ENCODE measurements at regions not wholly inside any gene's neighbourhood (a gene's known extent, or its start where the extent isn't known, plus 50 kb on each side); places are given as distances from the start of the nearest gene placed in this dataset.
A peak's percentile ranks its signal among the peaks of the same experiment; 100 is the strongest.

DNA sequence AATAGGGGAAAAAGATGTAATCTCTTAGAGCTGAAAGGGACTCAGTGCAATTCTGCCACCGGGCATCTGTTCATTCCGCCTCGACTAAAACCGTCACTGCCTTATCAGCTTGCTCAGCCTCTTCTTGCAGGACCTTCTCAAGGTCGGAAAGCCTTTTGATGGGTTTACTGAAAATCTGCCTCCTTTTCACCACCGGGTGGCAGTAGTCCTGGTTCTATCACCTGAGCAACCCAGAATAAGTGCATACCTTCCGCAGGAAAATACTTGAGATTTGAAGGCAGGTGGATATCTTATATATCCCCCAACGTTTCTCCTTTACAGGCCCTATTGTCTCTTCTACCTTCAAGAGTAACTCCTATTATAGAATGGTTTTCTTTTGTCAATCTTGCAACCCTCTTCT is 103.4 kb upstream of the PAK3 start:
- TF ChIP-seq, protein P1, sequence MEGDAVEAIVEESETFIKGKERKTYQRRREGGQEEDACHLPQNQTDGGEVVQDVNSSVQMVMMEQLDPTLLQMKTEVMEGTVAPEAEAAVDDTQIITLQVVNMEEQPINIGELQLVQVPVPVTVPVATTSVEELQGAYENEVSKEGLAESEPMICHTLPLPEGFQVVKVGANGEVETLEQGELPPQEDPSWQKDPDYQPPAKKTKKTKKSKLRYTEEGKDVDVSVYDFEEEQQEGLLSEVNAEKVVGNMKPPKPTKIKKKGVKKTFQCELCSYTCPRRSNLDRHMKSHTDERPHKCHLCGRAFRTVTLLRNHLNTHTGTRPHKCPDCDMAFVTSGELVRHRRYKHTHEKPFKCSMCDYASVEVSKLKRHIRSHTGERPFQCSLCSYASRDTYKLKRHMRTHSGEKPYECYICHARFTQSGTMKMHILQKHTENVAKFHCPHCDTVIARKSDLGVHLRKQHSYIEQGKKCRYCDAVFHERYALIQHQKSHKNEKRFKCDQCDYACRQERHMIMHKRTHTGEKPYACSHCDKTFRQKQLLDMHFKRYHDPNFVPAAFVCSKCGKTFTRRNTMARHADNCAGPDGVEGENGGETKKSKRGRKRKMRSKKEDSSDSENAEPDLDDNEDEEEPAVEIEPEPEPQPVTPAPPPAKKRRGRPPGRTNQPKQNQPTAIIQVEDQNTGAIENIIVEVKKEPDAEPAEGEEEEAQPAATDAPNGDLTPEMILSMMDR (IDR thresholded peaks at IDR 0.05; ENCODE audit: low read depth, low read length, poor library complexity, severe bottlenecking): peak; percentile 39
- no peak for TF ChIP-seq EZH2phosphoT487 (IDR thresholded peaks at IDR 0.05; ENCODE audit: borderline replicate concordance, low read length)

Data from DOHH2 (cell line).